DMS114 treated with DMSO at 0.1 percent for 48 hours (cell line): ENCODE measurements at regions not wholly inside any gene's neighbourhood (a gene's known extent, or its start where the extent isn't known, plus 50 kb on each side); places are given as distances from the start of the nearest gene placed in this dataset.

ENCODE experiments used
- DNase-seq: peaks from one replicate; lab custom pipeline; 2025; ENCODE audit not compliant: unreplicated experiment; lab: John Stamatoyannopoulos, UW

GRCh38 chr13:57784633-57785032 is 153.1 kb downstream of the PCDH17 start:
- DNase-seq = no peak

- no peak for DNase-seq
Measured at GRCh38 chr13:57787058-57787791, 155.7 kb downstream of the PCDH17 start.

GRCh38 chr13:57799624-57800023 is 168.1 kb downstream of the PCDH17 start:
- no peak for DNase-seq

GRCh38 chr13:57813651-57814050 is 182.1 kb downstream of the PCDH17 start:
- no peak for DNase-seq

- DNase-seq = no peak
Measured at GRCh38 chr13:57815600-57815999, 184.1 kb downstream of the PCDH17 start.

- DNase-seq = no peak
Measured at GRCh38 chr13:57820924-57821323, 189.4 kb downstream of the PCDH17 start.

- no peak for DNase-seq
Measured at GRCh38 chr13:57823704-57824103, 192.2 kb downstream of the PCDH17 start.

GRCh38 chr13:57824121-57824520 is 192.6 kb downstream of the PCDH17 start:
- DNase-seq = no peak

GRCh38 chr13:57825066-57825465 is 193.5 kb downstream of the PCDH17 start:
- no peak for DNase-seq

GRCh38 chr13:57829496-57829895 is 198.0 kb downstream of the PCDH17 start:
- DNase-seq = no peak

- no peak for DNase-seq
Measured at GRCh38 chr13:57832187-57832586, 200.6 kb downstream of the PCDH17 start.

- DNase-seq = no peak
Measured at GRCh38 chr13:57837801-57838200, 206.3 kb downstream of the PCDH17 start.

GRCh38 chr13:57843521-57843920 is 212.0 kb downstream of the PCDH17 start:
- DNase-seq = no peak

- DNase-seq = no peak
Measured at GRCh38 chr13:57846600-57847173, 215.1 kb downstream of the PCDH17 start.

GRCh38 chr13:57857945-57858344 is 226.4 kb downstream of the PCDH17 start:
- DNase-seq = no peak

GRCh38 chr13:57858376-57858775 is 226.8 kb downstream of the PCDH17 start:
- DNase-seq = no peak

- DNase-seq = no peak
Measured at GRCh38 chr13:57862879-57863278, 231.3 kb downstream of the PCDH17 start.

- no peak for DNase-seq
Measured at GRCh38 chr13:57865600-57866294, 234.2 kb downstream of the PCDH17 start.

GRCh38 chr13:57874530-57874929 is 243.0 kb downstream of the PCDH17 start:
- DNase-seq = no peak

- DNase-seq = no peak
Measured at GRCh38 chr13:57877601-57878000, 246.1 kb downstream of the PCDH17 start.

GRCh38 chr13:57878291-57878690 is 246.7 kb downstream of the PCDH17 start:
- DNase-seq = no peak

GRCh38 chr13:57897225-57897624 is 265.7 kb downstream of the PCDH17 start:
- no peak for DNase-seq
